ENCODE measurements at regions not wholly inside any gene's neighbourhood (a gene's known extent, or its start where the extent isn't known, plus 50 kb on each side); places are given as distances from the start of the nearest gene placed in this dataset.

DNA sequence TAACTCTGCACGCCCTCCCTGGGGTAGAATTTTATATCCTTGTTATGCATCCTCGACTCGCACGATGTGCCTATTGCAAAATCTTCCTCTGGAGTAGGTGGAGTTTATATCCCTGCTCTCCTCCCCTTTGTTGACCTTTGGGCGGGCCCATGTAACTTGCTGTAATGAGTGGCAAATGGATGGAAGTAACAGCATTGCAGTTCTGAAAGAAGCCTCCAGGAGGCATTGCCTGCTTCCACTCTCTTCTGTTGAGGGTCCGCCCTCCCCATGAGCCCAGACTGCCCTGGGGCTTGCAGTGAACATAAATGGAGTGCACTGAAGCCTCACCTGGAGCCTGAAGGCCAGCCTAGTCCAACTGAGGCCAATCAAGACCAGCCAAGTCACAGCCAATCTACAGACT is 62.2 kb upstream of the GRIK3 start:
- DNase-seq (ENCODE audit: low spot score, unreplicated experiment): no peak
- no peak overlapping the region for H3K4me3 Mint-ChIP-seq (ENCODE audit: low read depth)

GRCh38 chr1:37097731-37098130 is 63.4 kb upstream of the GRIK3 start:
- H3K4me3 Mint-ChIP-seq (ENCODE audit: low read depth): no peak overlapping the region
- TF ChIP-seq, protein P1, sequence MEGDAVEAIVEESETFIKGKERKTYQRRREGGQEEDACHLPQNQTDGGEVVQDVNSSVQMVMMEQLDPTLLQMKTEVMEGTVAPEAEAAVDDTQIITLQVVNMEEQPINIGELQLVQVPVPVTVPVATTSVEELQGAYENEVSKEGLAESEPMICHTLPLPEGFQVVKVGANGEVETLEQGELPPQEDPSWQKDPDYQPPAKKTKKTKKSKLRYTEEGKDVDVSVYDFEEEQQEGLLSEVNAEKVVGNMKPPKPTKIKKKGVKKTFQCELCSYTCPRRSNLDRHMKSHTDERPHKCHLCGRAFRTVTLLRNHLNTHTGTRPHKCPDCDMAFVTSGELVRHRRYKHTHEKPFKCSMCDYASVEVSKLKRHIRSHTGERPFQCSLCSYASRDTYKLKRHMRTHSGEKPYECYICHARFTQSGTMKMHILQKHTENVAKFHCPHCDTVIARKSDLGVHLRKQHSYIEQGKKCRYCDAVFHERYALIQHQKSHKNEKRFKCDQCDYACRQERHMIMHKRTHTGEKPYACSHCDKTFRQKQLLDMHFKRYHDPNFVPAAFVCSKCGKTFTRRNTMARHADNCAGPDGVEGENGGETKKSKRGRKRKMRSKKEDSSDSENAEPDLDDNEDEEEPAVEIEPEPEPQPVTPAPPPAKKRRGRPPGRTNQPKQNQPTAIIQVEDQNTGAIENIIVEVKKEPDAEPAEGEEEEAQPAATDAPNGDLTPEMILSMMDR (IDR thresholded peaks at IDR 0.05; ENCODE audit: unreplicated experiment): no peak
- DNase-seq (ENCODE audit: low spot score, unreplicated experiment): no peak
- H3K4me1 Mint-ChIP-seq (ENCODE audit: low read depth): no peaks in the 10 kb centered on the region
- H3K27ac Mint-ChIP-seq: no peak overlapping the region
- H3K27me3 Mint-ChIP-seq: peaks cover 23% of the 10 kb centered on the region
- no peaks in the 10 kb centered on the region for H3K36me3 Mint-ChIP-seq (ENCODE audit: insufficient read depth)
- no peaks in the 10 kb centered on the region for H3K9me3 Mint-ChIP-seq (ENCODE audit: low read depth)

More for the DNA sequence above, 62.2 kb upstream of the GRIK3 start:
- TF ChIP-seq, protein P1 (IDR thresholded peaks at IDR 0.05; ENCODE audit: unreplicated experiment): peak; percentile 41
- peaks cover 21% of the 10 kb centered on the region for H3K27me3 Mint-ChIP-seq
- H3K27ac Mint-ChIP-seq: no peak overlapping the region
- no peaks in the 10 kb centered on the region for H3K36me3 Mint-ChIP-seq (ENCODE audit: insufficient read depth)
- H3K4me1 Mint-ChIP-seq (ENCODE audit: low read depth): no peaks in the 10 kb centered on the region
- no peaks in the 10 kb centered on the region for H3K9me3 Mint-ChIP-seq (ENCODE audit: low read depth)

GRCh38 chr1:37098237-37098636 is 63.9 kb upstream of the GRIK3 start:
- no peak for DNase-seq (ENCODE audit: low spot score, unreplicated experiment)
- peaks cover 18% of the 10 kb centered on the region for H3K27me3 Mint-ChIP-seq
- no peaks in the 10 kb centered on the region for H3K4me1 Mint-ChIP-seq (ENCODE audit: low read depth)
- H3K36me3 Mint-ChIP-seq (ENCODE audit: insufficient read depth): no peaks in the 10 kb centered on the region
- no peak overlapping the region for H3K4me3 Mint-ChIP-seq (ENCODE audit: low read depth)
- TF ChIP-seq, protein P1 (IDR thresholded peaks at IDR 0.05; ENCODE audit: unreplicated experiment): no peak
- H3K27ac Mint-ChIP-seq: no peak overlapping the region
- H3K9me3 Mint-ChIP-seq (ENCODE audit: low read depth): no peaks in the 10 kb centered on the region

- H3K36me3 Mint-ChIP-seq (ENCODE audit: insufficient read depth): no peaks in the 10 kb centered on the region
- peaks cover 10% of the 10 kb centered on the region for H3K27me3 Mint-ChIP-seq
Measured at GRCh38 chr1:37100310-37100709, 66.0 kb upstream of the GRIK3 start.

DNA sequence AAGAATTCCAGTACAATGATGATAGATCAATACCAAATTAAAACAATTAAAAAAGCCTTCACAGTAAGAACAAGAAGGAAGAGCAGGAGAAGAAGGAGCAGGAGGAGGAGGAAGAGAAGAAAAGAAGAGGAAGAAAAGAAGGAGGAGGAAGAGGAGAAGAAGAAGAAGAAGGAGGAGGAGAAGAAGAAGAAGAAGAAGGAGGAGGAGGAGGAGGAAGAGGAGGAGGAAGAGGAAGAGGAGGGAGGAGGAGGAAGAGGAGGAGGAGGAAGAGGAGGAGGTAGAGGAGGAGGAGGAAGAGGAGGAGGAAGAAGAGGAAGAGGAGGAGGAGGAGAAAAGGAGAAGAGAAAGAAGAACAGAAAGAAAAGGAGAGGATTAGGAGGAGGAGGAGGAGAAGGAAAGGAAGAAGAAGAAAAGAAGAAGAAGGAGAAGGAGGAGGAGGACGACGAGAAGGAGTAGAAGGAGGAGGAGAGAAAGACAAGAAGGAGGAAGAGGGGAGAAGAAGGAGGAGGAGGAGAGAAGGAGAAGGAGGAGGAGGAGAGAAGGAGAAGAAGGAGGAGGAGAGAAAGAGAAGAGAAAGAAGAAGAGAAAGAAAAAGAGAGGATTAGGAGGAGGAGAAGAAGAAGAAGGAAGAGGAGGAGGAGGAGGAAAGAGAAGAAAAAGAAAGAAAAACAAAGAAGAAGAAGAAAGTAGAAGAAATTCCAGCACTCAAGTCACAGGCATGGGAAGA is 68.5 kb upstream of the GRIK3 start:
- Mint-ChIP-seq H3K27ac (no peak overlapping the region), H3K36me3 (ENCODE audit: insufficient read depth) (no peaks in the 10 kb centered on the region)

More at GRCh38 chr1:37100310-37100709, 66.0 kb upstream of the GRIK3 start:
- H3K4me1 Mint-ChIP-seq (ENCODE audit: low read depth): no peaks in the 10 kb centered on the region
- H3K9me3 Mint-ChIP-seq (ENCODE audit: low read depth): no peaks in the 10 kb centered on the region
- TF ChIP-seq, protein P1 (IDR thresholded peaks at IDR 0.05; ENCODE audit: unreplicated experiment): no peak
- H3K4me3 Mint-ChIP-seq (ENCODE audit: low read depth): no peak overlapping the region
- no peak overlapping the region for H3K27ac Mint-ChIP-seq
- DNase-seq (ENCODE audit: low spot score, unreplicated experiment): no peak

More for the DNA sequence above, 68.5 kb upstream of the GRIK3 start:
- no peaks in the 10 kb centered on the region for H3K4me1 Mint-ChIP-seq (ENCODE audit: low read depth)
- H3K27me3 Mint-ChIP-seq: peaks cover 16% of the 10 kb centered on the region
- TF ChIP-seq, protein P1 (IDR thresholded peaks at IDR 0.05; ENCODE audit: unreplicated experiment): no peak
- DNase-seq (ENCODE audit: low spot score, unreplicated experiment): no peak
- H3K4me3 Mint-ChIP-seq (ENCODE audit: low read depth): no peak overlapping the region
- H3K9me3 Mint-ChIP-seq (ENCODE audit: low read depth): no peaks in the 10 kb centered on the region
